ENCODE measurements at regions not wholly inside any gene's neighbourhood (a gene's known extent, or its start where the extent isn't known, plus 50 kb on each side); places are given as distances from the start of the nearest gene placed in this dataset.

DNA sequence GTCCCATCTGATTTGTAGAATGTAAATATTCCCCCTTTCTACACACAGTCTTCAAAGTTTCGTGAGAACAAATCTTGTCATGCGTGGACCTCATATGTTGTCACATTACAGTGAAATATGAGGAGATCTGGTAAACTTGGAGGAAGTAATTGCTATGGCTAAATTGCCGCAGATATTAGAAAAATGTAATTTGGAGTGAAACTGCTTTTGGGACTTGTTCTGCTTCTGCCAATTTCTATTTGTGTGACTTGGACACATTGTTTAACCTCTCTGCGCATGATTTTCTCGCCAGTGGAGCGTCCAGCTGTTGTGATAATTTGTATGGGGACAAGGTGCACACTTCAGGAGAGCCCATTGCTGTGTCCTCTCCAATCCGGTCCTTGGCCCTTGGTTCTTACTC, 693.1 kb upstream of the SLC10A2 start (continued):
- TF ChIP-seq, protein P1, sequence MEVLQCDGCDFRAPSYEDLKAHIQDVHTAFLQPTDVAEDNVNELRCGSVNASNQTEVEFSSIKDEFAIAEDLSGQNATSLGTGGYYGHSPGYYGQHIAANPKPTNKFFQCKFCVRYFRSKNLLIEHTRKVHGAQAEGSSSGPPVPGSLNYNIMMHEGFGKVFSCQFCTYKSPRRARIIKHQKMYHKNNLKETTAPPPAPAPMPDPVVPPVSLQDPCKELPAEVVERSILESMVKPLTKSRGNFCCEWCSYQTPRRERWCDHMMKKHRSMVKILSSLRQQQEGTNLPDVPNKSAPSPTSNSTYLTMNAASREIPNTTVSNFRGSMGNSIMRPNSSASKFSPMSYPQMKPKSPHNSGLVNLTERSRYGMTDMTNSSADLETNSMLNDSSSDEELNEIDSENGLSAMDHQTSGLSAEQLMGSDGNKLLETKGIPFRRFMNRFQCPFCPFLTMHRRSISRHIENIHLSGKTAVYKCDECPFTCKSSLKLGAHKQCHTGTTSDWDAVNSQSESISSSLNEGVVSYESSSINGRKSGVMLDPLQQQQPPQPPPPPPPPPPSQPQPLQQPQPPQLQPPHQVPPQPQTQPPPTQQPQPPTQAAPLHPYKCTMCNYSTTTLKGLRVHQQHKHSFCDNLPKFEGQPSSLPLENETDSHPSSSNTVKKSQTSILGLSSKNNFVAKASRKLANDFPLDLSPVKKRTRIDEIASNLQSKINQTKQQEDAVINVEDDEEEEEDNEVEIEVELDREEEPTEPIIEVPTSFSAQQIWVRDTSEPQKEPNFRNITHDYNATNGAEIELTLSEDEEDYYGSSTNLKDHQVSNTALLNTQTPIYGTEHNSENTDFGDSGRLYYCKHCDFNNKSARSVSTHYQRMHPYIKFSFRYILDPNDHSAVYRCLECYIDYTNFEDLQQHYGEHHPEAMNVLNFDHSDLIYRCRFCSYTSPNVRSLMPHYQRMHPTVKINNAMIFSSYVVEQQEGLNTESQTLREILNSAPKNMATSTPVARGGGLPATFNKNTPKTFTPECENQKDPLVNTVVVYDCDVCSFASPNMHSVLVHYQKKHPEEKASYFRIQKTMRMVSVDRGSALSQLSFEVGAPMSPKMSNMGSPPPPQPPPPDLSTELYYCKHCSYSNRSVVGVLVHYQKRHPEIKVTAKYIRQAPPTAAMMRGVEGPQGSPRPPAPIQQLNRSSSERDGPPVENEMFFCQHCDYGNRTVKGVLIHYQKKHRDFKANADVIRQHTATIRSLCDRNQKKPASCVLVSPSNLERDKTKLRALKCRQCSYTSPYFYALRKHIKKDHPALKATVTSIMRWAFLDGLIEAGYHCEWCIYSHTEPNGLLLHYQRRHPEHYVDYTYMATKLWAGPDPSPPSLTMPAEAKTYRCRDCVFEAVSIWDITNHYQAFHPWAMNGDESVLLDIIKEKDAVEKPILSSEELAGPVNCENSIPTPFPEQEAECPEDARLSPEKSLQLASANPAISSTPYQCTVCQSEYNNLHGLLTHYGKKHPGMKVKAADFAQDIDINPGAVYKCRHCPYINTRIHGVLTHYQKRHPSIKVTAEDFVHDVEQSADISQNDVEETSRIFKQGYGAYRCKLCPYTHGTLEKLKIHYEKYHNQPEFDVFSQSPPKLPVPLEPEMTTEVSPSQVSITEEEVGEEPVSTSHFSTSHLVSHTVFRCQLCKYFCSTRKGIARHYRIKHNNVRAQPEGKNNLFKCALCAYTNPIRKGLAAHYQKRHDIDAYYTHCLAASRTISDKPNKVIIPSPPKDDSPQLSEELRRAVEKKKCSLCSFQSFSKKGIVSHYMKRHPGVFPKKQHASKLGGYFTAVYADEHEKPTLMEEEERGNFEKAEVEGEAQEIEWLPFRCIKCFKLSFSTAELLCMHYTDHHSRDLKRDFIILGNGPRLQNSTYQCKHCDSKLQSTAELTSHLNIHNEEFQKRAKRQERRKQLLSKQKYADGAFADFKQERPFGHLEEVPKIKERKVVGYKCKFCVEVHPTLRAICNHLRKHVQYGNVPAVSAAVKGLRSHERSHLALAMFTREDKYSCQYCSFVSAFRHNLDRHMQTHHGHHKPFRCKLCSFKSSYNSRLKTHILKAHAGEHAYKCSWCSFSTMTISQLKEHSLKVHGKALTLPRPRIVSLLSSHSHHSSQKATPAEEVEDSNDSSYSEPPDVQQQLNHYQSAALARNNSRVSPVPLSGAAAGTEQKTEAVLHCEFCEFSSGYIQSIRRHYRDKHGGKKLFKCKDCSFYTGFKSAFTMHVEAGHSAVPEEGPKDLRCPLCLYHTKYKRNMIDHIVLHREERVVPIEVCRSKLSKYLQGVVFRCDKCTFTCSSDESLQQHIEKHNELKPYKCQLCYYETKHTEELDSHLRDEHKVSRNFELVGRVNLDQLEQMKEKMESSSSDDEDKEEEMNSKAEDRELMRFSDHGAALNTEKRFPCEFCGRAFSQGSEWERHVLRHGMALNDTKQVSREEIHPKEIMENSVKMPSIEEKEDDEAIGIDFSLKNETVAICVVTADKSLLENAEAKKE (CRISPR knock-in tag; IDR thresholded peaks at IDR 0.05): no peak
- TF ChIP-seq EZH2phosphoT487 (IDR thresholded peaks at IDR 0.05; ENCODE audit: unreplicated experiment): no peak

DNA sequence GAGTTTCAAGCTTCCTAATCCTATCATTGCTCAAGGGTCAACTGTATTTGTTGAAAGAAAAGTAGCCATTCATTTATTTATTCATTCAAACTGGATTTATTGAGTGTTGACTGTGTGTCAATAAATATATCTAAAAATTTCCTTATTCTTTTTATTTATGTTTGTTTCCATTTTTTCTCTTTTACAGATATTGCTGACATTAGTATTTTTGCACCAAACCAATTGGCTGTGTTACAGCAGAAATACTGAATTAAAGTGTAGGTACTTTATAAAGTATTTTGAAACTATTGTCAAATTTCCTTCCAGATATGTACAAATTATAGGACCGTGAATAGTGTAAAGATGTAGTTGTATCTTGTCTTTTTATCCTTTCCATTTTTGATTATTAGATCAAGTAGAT, 692.0 kb upstream of the SLC10A2 start:
- no peaks in the 10 kb centered on the region for H3K36me3 ChIP-seq (ENCODE audit: insufficient read depth)
- Mint-ChIP-seq H3K4me1 (peaks cover 3% of the 10 kb centered on the region; the same call in 2 of the 3 replicates), H3K36me3 (ENCODE audit: low read depth) (no peaks in the 10 kb centered on the region), H3K27me3 (ENCODE audit: insufficient read depth, low read depth, poor library complexity) (no peaks in the 10 kb centered on the region), H3K27ac (no peak overlapping the region), H3K9me3 (no peaks in the 10 kb centered on the region), H3K4me3 (no peak overlapping the region)
- no peak overlapping the region for H3K4me2 ChIP-seq
- no peak overlapping the region for H3K27ac ChIP-seq (ENCODE audit: low read depth)
- H3K4me3 ChIP-seq: no peak overlapping the region
- H3K4me1 ChIP-seq (ENCODE audit: insufficient read depth): no peaks in the 10 kb centered on the region
- H4K20me1 ChIP-seq (replicated peaks; ENCODE audit: insufficient read depth): no peaks in the 10 kb centered on the region
- no peaks in the 10 kb centered on the region for H3K27me3 ChIP-seq (ENCODE audit: insufficient read depth)
- DNase-seq (ENCODE audit: low spot score) (no peak), ATAC-seq (no peak)
- no peaks in the 10 kb centered on the region for H3F3A ChIP-seq (replicated peaks; ENCODE audit: low read depth)
- no peak overlapping the region for H2AFZ ChIP-seq
- H3K9me2 ChIP-seq (ENCODE audit: insufficient read depth): no peaks in the 10 kb centered on the region
- no peaks in the 10 kb centered on the region for H3K79me2 ChIP-seq (replicated peaks; ENCODE audit: insufficient read depth)
- TF ChIP-seq ZNF114 (CRISPR knock-in tag; IDR thresholded peaks at IDR 0.05) (no peak), CREB1 (CRISPR knock-in tag; IDR thresholded peaks at IDR 0.05; ENCODE audit: low read depth) (no peak), EZH2phosphoT487 (IDR thresholded peaks at IDR 0.05; ENCODE audit: unreplicated experiment) (no peak), STAT1 (IDR thresholded peaks at IDR 0.05; ENCODE audit: unreplicated experiment) (no peak), NANOG (IDR thresholded peaks at IDR 0.05; ENCODE audit: borderline replicate concordance) (no peak), ZNF331 (CRISPR knock-in tag; IDR thresholded peaks at IDR 0.05; ENCODE audit: low read depth) (no peak), JUNB (IDR thresholded peaks at IDR 0.05; ENCODE audit: unreplicated experiment) (no peak), POLR2AphosphoS5 (IDR thresholded peaks at IDR 0.05; ENCODE audit: low read depth) (no peak)
- TF ChIP-seq, protein P2, sequence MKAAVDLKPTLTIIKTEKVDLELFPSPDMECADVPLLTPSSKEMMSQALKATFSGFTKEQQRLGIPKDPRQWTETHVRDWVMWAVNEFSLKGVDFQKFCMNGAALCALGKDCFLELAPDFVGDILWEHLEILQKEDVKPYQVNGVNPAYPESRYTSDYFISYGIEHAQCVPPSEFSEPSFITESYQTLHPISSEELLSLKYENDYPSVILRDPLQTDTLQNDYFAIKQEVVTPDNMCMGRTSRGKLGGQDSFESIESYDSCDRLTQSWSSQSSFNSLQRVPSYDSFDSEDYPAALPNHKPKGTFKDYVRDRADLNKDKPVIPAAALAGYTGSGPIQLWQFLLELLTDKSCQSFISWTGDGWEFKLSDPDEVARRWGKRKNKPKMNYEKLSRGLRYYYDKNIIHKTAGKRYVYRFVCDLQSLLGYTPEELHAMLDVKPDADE (IDR thresholded peaks at IDR 0.05): no peak
- TF ChIP-seq, protein P1 (CRISPR knock-in tag; IDR thresholded peaks at IDR 0.05): no peak

Data from GM23338 (cell line).